ENCODE measurements at regions not wholly inside any gene's neighbourhood (a gene's known extent, or its start where the extent isn't known, plus 50 kb on each side); places are given as distances from the start of the nearest gene placed in this dataset.

GRCh38 chr6:48894469-48894868 is 568.6 kb downstream of the MMUT start:
- TF ChIP-seq ZFP3 (CRISPR knock-in tag; IDR thresholded peaks at IDR 0.05) (no peak), SNAI2 (CRISPR knock-in tag; IDR thresholded peaks at IDR 0.05) (no peak), RARB (CRISPR knock-in tag; IDR thresholded peaks at IDR 0.05) (no peak), ZC3H10 (CRISPR knock-in tag; IDR thresholded peaks at IDR 0.05) (no peak), ESRRG (CRISPR knock-in tag; IDR thresholded peaks at IDR 0.05) (no peak), ZNF70 (CRISPR knock-in tag; IDR thresholded peaks at IDR 0.05) (no peak), TCF4 (CRISPR knock-in tag; IDR thresholded peaks at IDR 0.05; ENCODE audit: borderline replicate concordance) (no peak), ZFP30 (CRISPR knock-in tag; IDR thresholded peaks at IDR 0.05) (no peak), OSR1 (CRISPR knock-in tag; IDR thresholded peaks at IDR 0.05) (no peak), POU6F1 (CRISPR knock-in tag; IDR thresholded peaks at IDR 0.05; ENCODE audit: borderline replicate concordance, low read depth) (no peak), PATZ1 (CRISPR knock-in tag; IDR thresholded peaks at IDR 0.05; ENCODE audit: borderline replicate concordance) (no peak)
- no peak for ATAC-seq

GRCh38 chr6:48893048-48893447 is 570.0 kb downstream of the MMUT start:
- ATAC-seq, result no peak
- no peak for TF ChIP-seq ARNTL (CRISPR knock-in tag; IDR thresholded peaks at IDR 0.05; ENCODE audit: borderline replicate concordance, low read depth)
- no peak for TF ChIP-seq GLIS3 (CRISPR knock-in tag; IDR thresholded peaks at IDR 0.05)
- no peak for TF ChIP-seq TCF4 (CRISPR knock-in tag; IDR thresholded peaks at IDR 0.05; ENCODE audit: borderline replicate concordance)

- no peak for ATAC-seq
- TF ChIP-seq OSR1 (CRISPR knock-in tag; IDR thresholded peaks at IDR 0.05), result no peak
- TF ChIP-seq BACH2 (CRISPR knock-in tag; IDR thresholded peaks at IDR 0.05; ENCODE audit: borderline replicate concordance), result no peak
- TF ChIP-seq ARNTL (CRISPR knock-in tag; IDR thresholded peaks at IDR 0.05; ENCODE audit: borderline replicate concordance, low read depth), result no peak
- TF ChIP-seq RARB (CRISPR knock-in tag; IDR thresholded peaks at IDR 0.05), result no peak
- no peak for TF ChIP-seq ZNF565 (CRISPR knock-in tag; conservative IDR thresholded peaks at IDR 0.05; ENCODE audit: low read depth)
- TF ChIP-seq ZFP30 (CRISPR knock-in tag; IDR thresholded peaks at IDR 0.05), result no peak
- TF ChIP-seq ZNF70 (CRISPR knock-in tag; IDR thresholded peaks at IDR 0.05), result no peak
- no peak for TF ChIP-seq PPARA (CRISPR knock-in tag; IDR thresholded peaks at IDR 0.05; ENCODE audit: borderline replicate concordance)
- TF ChIP-seq CSRNP3 (CRISPR knock-in tag; IDR thresholded peaks at IDR 0.05), result no peak
- no peak for TF ChIP-seq ZFP3 (CRISPR knock-in tag; IDR thresholded peaks at IDR 0.05)
- no peak for TF ChIP-seq ZNF8 (CRISPR knock-in tag; IDR thresholded peaks at IDR 0.05)
- no peak for TF ChIP-seq SNAI2 (CRISPR knock-in tag; IDR thresholded peaks at IDR 0.05)
- no peak for TF ChIP-seq CREB5 (CRISPR knock-in tag; IDR thresholded peaks at IDR 0.05; ENCODE audit: low read depth)
These were observed 571.7 kb downstream of the MMUT start for GRCh38 chr6:48891308-48891707.

- TF ChIP-seq ZFP3 (CRISPR knock-in tag; IDR thresholded peaks at IDR 0.05), result no peak
- ATAC-seq, result no peak
These were observed 573.6 kb downstream of the MMUT start for GRCh38 chr6:48889429-48889828.

- no peak for ATAC-seq
- TF ChIP-seq BACH2 (CRISPR knock-in tag; IDR thresholded peaks at IDR 0.05; ENCODE audit: borderline replicate concordance) (no peak), ZNF8 (CRISPR knock-in tag; IDR thresholded peaks at IDR 0.05) (no peak), GLIS3 (CRISPR knock-in tag; IDR thresholded peaks at IDR 0.05) (no peak), TOX (CRISPR knock-in tag; IDR thresholded peaks at IDR 0.05; ENCODE audit: borderline replicate concordance) (no peak), POU6F1 (CRISPR knock-in tag; IDR thresholded peaks at IDR 0.05; ENCODE audit: borderline replicate concordance, low read depth) (no peak), TSHZ2 (CRISPR knock-in tag; IDR thresholded peaks at IDR 0.05) (no peak), TCF4 (CRISPR knock-in tag; IDR thresholded peaks at IDR 0.05; ENCODE audit: borderline replicate concordance) (no peak), ZFP3 (CRISPR knock-in tag; IDR thresholded peaks at IDR 0.05) (no peak), RARB (CRISPR knock-in tag; IDR thresholded peaks at IDR 0.05) (no peak), ZFP30 (CRISPR knock-in tag; IDR thresholded peaks at IDR 0.05) (no peak), ARNTL (CRISPR knock-in tag; IDR thresholded peaks at IDR 0.05; ENCODE audit: borderline replicate concordance, low read depth) (no peak), SNAI2 (CRISPR knock-in tag; IDR thresholded peaks at IDR 0.05) (no peak)
These were observed 579.9 kb downstream of the MMUT start for GRCh38 chr6:48883116-48883515.

All from SK-N-SH treated with all-trans-retinoic acid at 6 μM for 48 hours (cell line).